SK-N-SH treated with all-trans-retinoic acid at 6 μM for 48 hours (cell line): ENCODE measurements at regions not wholly inside any gene's neighbourhood (a gene's known extent, or its start where the extent isn't known, plus 50 kb on each side); places are given as distances from the start of the nearest gene placed in this dataset.

Source experiments
- ESRRG ChIP-seq: fragments of 250-450 bp; sonication (Bioruptor Pico); IDR thresholded peaks from 2 replicates; pipeline ENCODE4 v1.6.1; 2021; ENCODE audit warnings: mild to moderate bottlenecking
- RARB ChIP-seq: fragments of 250-450 bp; sonication (Bioruptor Pico); IDR thresholded peaks from 2 replicates; pipeline ENCODE4 v1.8.0; 2021; ENCODE audit warnings: mild to moderate bottlenecking, moderate library complexity
- TCF4 ChIP-seq: fragments of 250-450 bp; sonication (Bioruptor Pico); IDR thresholded peaks from 2 replicates; pipeline ENCODE4 v1.8.0; 2021; ENCODE audit warnings: mild to moderate bottlenecking, moderate library complexity, borderline replicate concordance
- ZNF70 ChIP-seq: fragments of 450-650 bp; formaldehyde crosslinking; IDR thresholded peaks from 2 replicates; pipeline ENCODE4 v1.5.0; 2020; ENCODE audit warnings: mild to moderate bottlenecking, moderate library complexity
- TF ChIP-seq, protein P1 (sequence below): fragments of 250-450 bp; sonication (Bioruptor Pico); IDR thresholded peaks from 2 replicates; pipeline ENCODE4 v1.5.1; 2020; ENCODE audit warnings: low read depth, mild to moderate bottlenecking, moderate library complexity

DNA sequence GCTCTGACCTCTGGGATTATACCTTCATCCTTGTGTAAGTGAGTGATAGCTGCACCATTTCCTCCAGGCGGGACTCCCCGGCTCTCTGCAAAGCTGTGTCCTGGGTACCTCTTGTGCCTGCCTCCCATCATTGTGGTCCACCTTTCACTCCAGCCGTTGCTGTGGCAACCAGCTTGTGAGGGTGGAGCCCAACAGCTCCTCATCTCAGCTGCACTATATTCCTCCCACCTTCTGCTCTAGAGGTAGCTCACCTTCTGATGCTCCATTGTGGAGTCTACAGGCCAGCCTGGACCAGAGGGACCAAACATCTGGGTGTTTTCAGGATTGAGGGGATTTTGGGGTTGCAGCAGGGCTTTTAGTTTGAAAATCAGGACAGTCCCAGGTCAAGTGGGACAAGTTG, 708.2 kb downstream of the UQCRFS1 start:
- no peak for TF ChIP-seq RARB
- TF ChIP-seq TCF4 = no peak
- TF ChIP-seq, protein P1, sequence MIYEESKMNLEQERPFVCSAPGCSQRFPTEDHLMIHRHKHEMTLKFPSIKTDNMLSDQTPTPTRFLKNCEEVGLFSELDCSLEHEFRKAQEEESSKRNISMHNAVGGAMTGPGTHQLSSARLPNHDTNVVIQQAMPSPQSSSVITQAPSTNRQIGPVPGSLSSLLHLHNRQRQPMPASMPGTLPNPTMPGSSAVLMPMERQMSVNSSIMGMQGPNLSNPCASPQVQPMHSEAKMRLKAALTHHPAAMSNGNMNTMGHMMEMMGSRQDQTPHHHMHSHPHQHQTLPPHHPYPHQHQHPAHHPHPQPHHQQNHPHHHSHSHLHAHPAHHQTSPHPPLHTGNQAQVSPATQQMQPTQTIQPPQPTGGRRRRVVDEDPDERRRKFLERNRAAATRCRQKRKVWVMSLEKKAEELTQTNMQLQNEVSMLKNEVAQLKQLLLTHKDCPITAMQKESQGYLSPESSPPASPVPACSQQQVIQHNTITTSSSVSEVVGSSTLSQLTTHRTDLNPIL (CRISPR knock-in tag) = no peak
- TF ChIP-seq ESRRG = no peak
- no peak for TF ChIP-seq ZNF70 (CRISPR knock-in tag)
